ENCODE measurements at regions not wholly inside any gene's neighbourhood (a gene's known extent, or its start where the extent isn't known, plus 50 kb on each side); places are given as distances from the start of the nearest gene placed in this dataset.
"Not testable (repeated sequence)": the region's sequence is repeated elsewhere in the genome, so short reads cannot be mapped to it uniquely, and the experiment has no call there.

- intact Hi-C loops (cut with DNase I), result loop anchor here (5.0 kb wide), 1 partner anchor 138 kb away; no protein-coding TSS in a partner anchor
- DNase-seq (ENCODE audit: low spot score), result no peak
These were observed 145.3 kb downstream of the PLK2 start for GRCh38 chr5:58314356-58315210.

GRCh38 chr5:58312299-58312698 is 147.6 kb downstream of the PLK2 start:
- DNase-seq (ENCODE audit: low spot score), result no peak
- intact Hi-C loops (cut with DNase I), result no loop called here

- intact Hi-C loops (cut with DNase I), result no loop called here
These were observed 148.4 kb downstream of the PLK2 start for GRCh38 chr5:58311526-58311925.

GRCh38 chr5:58308384-58308783 is 151.5 kb downstream of the PLK2 start:
- intact Hi-C loops (cut with DNase I); DNase-seq (ENCODE audit: low spot score): not testable (repeated sequence)

More at GRCh38 chr5:58311526-58311925, 148.4 kb downstream of the PLK2 start:
- no peak for DNase-seq (ENCODE audit: low spot score)

- no peak for DNase-seq (ENCODE audit: low spot score)
- intact Hi-C loops (cut with DNase I), result no loop called here
These were observed 159.5 kb downstream of the PLK2 start for GRCh38 chr5:58300346-58300895.

- intact Hi-C loops (cut with DNase I), result no loop called here
- no peak for DNase-seq (ENCODE audit: low spot score)
These were observed 160.6 kb downstream of the PLK2 start for GRCh38 chr5:58299256-58299655.

GRCh38 chr5:58294598-58295305 is 165.1 kb downstream of the PLK2 start:
- DNase-seq (ENCODE audit: low spot score), result no peak
- intact Hi-C loops (cut with DNase I), result no loop called here

GRCh38 chr5:58288275-58288674 is 171.6 kb downstream of the PLK2 start:
- DNase-seq (ENCODE audit: low spot score); intact Hi-C loops (cut with DNase I): not testable (repeated sequence)

- intact Hi-C loops (cut with DNase I), result no loop called here
- no peak for DNase-seq (ENCODE audit: low spot score)
These were observed 173.1 kb downstream of the PLK2 start for GRCh38 chr5:58286741-58287140.

- intact Hi-C loops (cut with DNase I), result no loop called here
- DNase-seq (ENCODE audit: low spot score), result no peak
These were observed 174.0 kb downstream of the PLK2 start for GRCh38 chr5:58285900-58286299.

- intact Hi-C loops (cut with DNase I), result no loop called here
These were observed 175.0 kb downstream of the PLK2 start for GRCh38 chr5:58284886-58285285.

GRCh38 chr5:58281189-58281588 is 178.7 kb downstream of the PLK2 start:
- intact Hi-C loops (cut with DNase I), result no loop called here

More at GRCh38 chr5:58284886-58285285, 175.0 kb downstream of the PLK2 start:
- no peak for DNase-seq (ENCODE audit: low spot score)

GRCh38 chr5:58279259-58279658 is 180.6 kb downstream of the PLK2 start:
- DNase-seq (ENCODE audit: low spot score), result no peak
- intact Hi-C loops (cut with DNase I), result no loop called here

More at GRCh38 chr5:58281189-58281588, 178.7 kb downstream of the PLK2 start:
- no peak for DNase-seq (ENCODE audit: low spot score)

- intact Hi-C loops (cut with DNase I), result no loop called here
- DNase-seq (ENCODE audit: low spot score), result no peak
These were observed 183.5 kb downstream of the PLK2 start for GRCh38 chr5:58276431-58276830.

GRCh38 chr5:58275516-58275915 is 184.4 kb downstream of the PLK2 start:
- intact Hi-C loops (cut with DNase I), result no loop called here
- DNase-seq (ENCODE audit: low spot score), result no peak

GRCh38 chr5:58274191-58274590 is 185.7 kb downstream of the PLK2 start:
- no peak for DNase-seq (ENCODE audit: low spot score)
- intact Hi-C loops (cut with DNase I), result loop anchor here (5.0 kb wide), 1 partner anchor 183 kb away; no protein-coding TSS in a partner anchor

GRCh38 chr5:58273711-58274110 is 186.2 kb downstream of the PLK2 start:
- no peak for DNase-seq (ENCODE audit: low spot score)
- intact Hi-C loops (cut with DNase I), result loop anchor here (1.0 to 5.0 kb wide), 2 partner anchors 28 to 184 kb away; no protein-coding TSS in a partner anchor

GRCh38 chr5:58268268-58268667 is 191.6 kb downstream of the PLK2 start:
- intact Hi-C loops (cut with DNase I), result no loop called here
- DNase-seq (ENCODE audit: low spot score), result no peak

- DNase-seq (ENCODE audit: low spot score), result no peak
- intact Hi-C loops (cut with DNase I), result no loop called here
These were observed 193.5 kb downstream of the PLK2 start for GRCh38 chr5:58266402-58266801.

GRCh38 chr5:58265246-58265930 is 194.5 kb downstream of the PLK2 start:
- no peak for DNase-seq (ENCODE audit: low spot score)
- intact Hi-C loops (cut with DNase I), result no loop called here
